ENCODE measurements at regions not wholly inside any gene's neighbourhood (a gene's known extent, or its start where the extent isn't known, plus 50 kb on each side); places are given as distances from the start of the nearest gene placed in this dataset.

- 0 out of 2 replicates have a peak, but pooled peaks have one; percentile 18 for TF ChIP-seq ATF3 (IDR thresholded peaks at IDR 0.05)
- TF ChIP-seq ATF3 (CRISPR knock-in tag; conservative IDR thresholded peaks at IDR 0.05): no peak
- no peak for TF ChIP-seq ZNF668 (CRISPR knock-in tag; IDR thresholded peaks at IDR 0.05)
- TF ChIP-seq SIX5 (IDR thresholded peaks at IDR 0.05; ENCODE audit: borderline replicate concordance in 1 of 2, insufficient read depth in 1 of 2, low read depth in 1 of 2, low read length in 2 of 2): peak in 1 of 2 experiments; percentile 36; a peak in 2 of 4 replicates
- TF ChIP-seq NRF1 (conservative IDR thresholded peaks at IDR 0.05 in 1 of 2, IDR thresholded peaks at IDR 0.05 in 1 of 2): peak; percentile 49 to 67; a peak in 3 of 4 replicates
- TF ChIP-seq HMGXB4 (CRISPR knock-in tag; IDR thresholded peaks at IDR 0.05): no peak
- TF ChIP-seq ZNF143 (CRISPR knock-in tag; IDR thresholded peaks at IDR 0.05): peak; percentile 64; the same call in 1 of the 2 replicates
- TF ChIP-seq HCFC1 (IDR thresholded peaks at IDR 0.05; ENCODE audit: low read depth, low read length): peak; percentile 73
Observed at GRCh38 chr11:33507967-33508366, 192.7 kb downstream of the C11orf91 start (continued).

- Histone ChIP-seq H3K27ac (ENCODE audit: extremely low read depth, low read depth, low read length) (no peak overlapping the region), H2AFZ (ENCODE audit: low read depth, low read length) (no peak overlapping the region), H3K9ac (ENCODE audit: insufficient read depth in 1 of 2, low read depth in 2 of 2, low read length in 2 of 2) (no peak overlapping the region), H3K36me3 (ENCODE audit: control insufficient read depth, insufficient read depth, low read length) (no peaks in the 10 kb centered on the region), H3K9me1 (ENCODE audit: control insufficient read depth, insufficient read depth, low read length) (no peaks in the 10 kb centered on the region), H3K4me3 (no peak overlapping the region), H3K4me2 (ENCODE audit: insufficient read depth, low read length) (no peak overlapping the region), H4K20me1 (replicated peaks; ENCODE audit: control insufficient read depth, insufficient read depth, low read length) (no peaks in the 10 kb centered on the region), H3K79me2 (ENCODE audit: control insufficient read depth, insufficient read depth, low read length) (no peaks in the 10 kb centered on the region), H3K4me1 (replicated peaks in 1 of 2; ENCODE audit: control insufficient read depth in 2 of 2, insufficient read depth in 2 of 2, low read length in 2 of 2) (no peaks in the 10 kb centered on the region), H3K27me3 (ENCODE audit: control insufficient read depth in 2 of 2, insufficient read depth in 2 of 2, low read length in 2 of 2) (peaks cover 0 to 5% of the 10 kb centered on the region in 2 experiments; a peak in 2 of 5 replicates), H3K9me3 (replicated peaks; ENCODE audit: control insufficient read depth, insufficient read depth, low read depth, low read length) (no peaks in the 10 kb centered on the region)
- no peak for ATAC-seq
- 0% methylated on average over 3 of the region's 3 CpGs for WGBS (ENCODE audit: insufficient coverage, low coverage, missing lambda C conversion rate)
- ChIA-PET CTCF (ENCODE audit: low intra/inter-chr PET ratio) (no interaction called here), POLR2A (interaction anchor here (1.1 to 1.2 kb wide), 2 partner anchors 18 to 35 kb away, joined by 3 read pairs; no protein-coding TSS in a partner anchor)
- TF ChIP-seq ZNF561 (CRISPR knock-in tag; conservative IDR thresholded peaks at IDR 0.05): no peak
- no peak for TF ChIP-seq CBX1 (IDR thresholded peaks at IDR 0.05; ENCODE audit: low read depth)
- TF ChIP-seq SREBF2 (CRISPR knock-in tag; IDR thresholded peaks at IDR 0.05): no peak
- TF ChIP-seq HMG20B (CRISPR knock-in tag; IDR thresholded peaks at IDR 0.05): no peak
- no peak for TF ChIP-seq ZFP91 (CRISPR knock-in tag; IDR thresholded peaks at IDR 0.05)
- no peak for TF ChIP-seq POU5F1 (IDR thresholded peaks at IDR 0.05; ENCODE audit: borderline replicate concordance, low read depth, low read length, partially characterized antibody)
- TF ChIP-seq SPI1 (IDR thresholded peaks at IDR 0.05; ENCODE audit: borderline replicate concordance, low read depth, low read length): no peak
- no peak for TF ChIP-seq IRF9 (tag; IDR thresholded peaks at IDR 0.05)
- in situ Hi-C loops (cut with MboI): no loop called here
- intact Hi-C loops (cut with micrococcal nuclease): no loop called here
- no peak for FAIRE-seq
- DNase-seq (ENCODE audit: extremely low read depth in 1 of 4, low spot score in 3 of 4): no peak
- no TSS peak for BruUV-seq (replicated peaks)
Observed at GRCh38 chr11:33507356-33507755, 193.3 kb downstream of the C11orf91 start.

All from K562 (cell line).